Liver (tissue), 3 donors: ENCODE measurements at regions not wholly inside any gene's neighbourhood (a gene's known extent, or its start where the extent isn't known, plus 50 kb on each side); places are given as distances from the start of the nearest gene placed in this dataset.

Source experiments
- CTCF ChIP-seq: fragments of 150-350 bp; IDR thresholded peaks from 2 replicates; pipeline ENCODE4 v1.5.1; 2017; ENCODE audit warnings: improper control_type of control experiment, low read depth, low read length; ENCODE audit not compliant: missing input control
- GABPA ChIP-seq, 2 donors: IDR thresholded peaks in 1 of 2; conservative IDR thresholded peaks in 1 of 2; 2 replicates each; pipeline ENCODE4 v1.6.1; 2016; ENCODE audit warnings: antibody characterized with exemption in 2 of 2, mild to moderate bottlenecking in 1 of 2, moderate library complexity in 1 of 2
- JUND ChIP-seq, 2 donors: IDR thresholded peaks; 2 replicates each; pipeline ENCODE4 v1.6.1; 2016; ENCODE audit warnings: antibody characterized with exemption in 2 of 2
- RAD21 ChIP-seq, 2 donors: IDR thresholded peaks; 2 replicates each; pipeline ENCODE4 v1.6.1; 2016; ENCODE audit warnings: antibody characterized with exemption in 2 of 2, mild to moderate bottlenecking in 2 of 2
- RXRA ChIP-seq, 2 donors: IDR thresholded peaks; 2 replicates each; pipeline ENCODE4 v1.6.1; 2017 to 2018; ENCODE audit warnings: antibody characterized with exemption in 2 of 2, mild to moderate bottlenecking in 1 of 2
- SP1 ChIP-seq: IDR thresholded peaks from 2 replicates; pipeline ENCODE4 v1.6.1; 2018; ENCODE audit warnings: antibody characterized with exemption, mild to moderate bottlenecking
- ZBTB33 ChIP-seq: IDR thresholded peaks from 2 replicates; pipeline ENCODE4 v1.6.1; 2016; ENCODE audit warnings: antibody characterized with exemption
- TF ChIP-seq, protein P1 (sequence below): IDR thresholded peaks from 2 replicates; pipeline ENCODE4 v1.6.1; 2016; ENCODE audit warnings: antibody characterized with exemption, mild to moderate bottlenecking
- TF ChIP-seq, protein P2 (sequence below): IDR thresholded peaks from 2 replicates; pipeline ENCODE4 v1.6.1; 2016; ENCODE audit warnings: antibody characterized with exemption
- donor health status: healthy.
- donor health status: healthy.

GRCh38 chr4:104642521-104642920 is 147.8 kb upstream of the CXXC4 start:
- TF ChIP-seq JUND (IDR thresholded peaks at IDR 0.05) (peak in 1 of 2 donors; percentile 41), CTCF (no peak), ZBTB33 (peak; percentile 34), SP1 (peak; percentile 44), GABPA (IDR thresholded peaks at IDR 0.05 in 1 of 2, conservative IDR thresholded peaks at IDR 0.05 in 1 of 2) (no peak), RAD21 (IDR thresholded peaks at IDR 0.05) (peak; percentile 9 to 31), RXRA (IDR thresholded peaks at IDR 0.05) (peak in 1 of 2 donors; percentile 39)
- TF ChIP-seq, protein P1, sequence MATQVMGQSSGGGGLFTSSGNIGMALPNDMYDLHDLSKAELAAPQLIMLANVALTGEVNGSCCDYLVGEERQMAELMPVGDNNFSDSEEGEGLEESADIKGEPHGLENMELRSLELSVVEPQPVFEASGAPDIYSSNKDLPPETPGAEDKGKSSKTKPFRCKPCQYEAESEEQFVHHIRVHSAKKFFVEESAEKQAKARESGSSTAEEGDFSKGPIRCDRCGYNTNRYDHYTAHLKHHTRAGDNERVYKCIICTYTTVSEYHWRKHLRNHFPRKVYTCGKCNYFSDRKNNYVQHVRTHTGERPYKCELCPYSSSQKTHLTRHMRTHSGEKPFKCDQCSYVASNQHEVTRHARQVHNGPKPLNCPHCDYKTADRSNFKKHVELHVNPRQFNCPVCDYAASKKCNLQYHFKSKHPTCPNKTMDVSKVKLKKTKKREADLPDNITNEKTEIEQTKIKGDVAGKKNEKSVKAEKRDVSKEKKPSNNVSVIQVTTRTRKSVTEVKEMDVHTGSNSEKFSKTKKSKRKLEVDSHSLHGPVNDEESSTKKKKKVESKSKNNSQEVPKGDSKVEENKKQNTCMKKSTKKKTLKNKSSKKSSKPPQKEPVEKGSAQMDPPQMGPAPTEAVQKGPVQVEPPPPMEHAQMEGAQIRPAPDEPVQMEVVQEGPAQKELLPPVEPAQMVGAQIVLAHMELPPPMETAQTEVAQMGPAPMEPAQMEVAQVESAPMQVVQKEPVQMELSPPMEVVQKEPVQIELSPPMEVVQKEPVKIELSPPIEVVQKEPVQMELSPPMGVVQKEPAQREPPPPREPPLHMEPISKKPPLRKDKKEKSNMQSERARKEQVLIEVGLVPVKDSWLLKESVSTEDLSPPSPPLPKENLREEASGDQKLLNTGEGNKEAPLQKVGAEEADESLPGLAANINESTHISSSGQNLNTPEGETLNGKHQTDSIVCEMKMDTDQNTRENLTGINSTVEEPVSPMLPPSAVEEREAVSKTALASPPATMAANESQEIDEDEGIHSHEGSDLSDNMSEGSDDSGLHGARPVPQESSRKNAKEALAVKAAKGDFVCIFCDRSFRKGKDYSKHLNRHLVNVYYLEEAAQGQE: no peak
- TF ChIP-seq, protein P2, sequence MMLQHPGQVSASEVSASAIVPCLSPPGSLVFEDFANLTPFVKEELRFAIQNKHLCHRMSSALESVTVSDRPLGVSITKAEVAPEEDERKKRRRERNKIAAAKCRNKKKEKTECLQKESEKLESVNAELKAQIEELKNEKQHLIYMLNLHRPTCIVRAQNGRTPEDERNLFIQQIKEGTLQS: no peak
